ENCODE measurements at regions not wholly inside any gene's neighbourhood (a gene's known extent, or its start where the extent isn't known, plus 50 kb on each side); places are given as distances from the start of the nearest gene placed in this dataset.

GRCh38 chr4:166174717-166175490 lies 301.9 kb downstream of the TLL1 start:
- TF ChIP-seq CTCF (IDR thresholded peaks at IDR 0.05) (no peak), POLR2A (IDR thresholded peaks at IDR 0.05) (no peak)
- intact Hi-C loops (cut with DNase I; ENCODE audit: low total_unique reads), result no loop called here
- WGBS, 2 donors, result 79 to 91% methylated on average over 4 of the region's 4 CpGs
- no peak overlapping the region for H3K4me3 ChIP-seq
- H3K9me3 ChIP-seq, result no peaks in the 10 kb centered on the region
- H3K27me3 ChIP-seq, result no peaks in the 10 kb centered on the region
- no peaks in the 10 kb centered on the region for H3K4me1 ChIP-seq
- H3K36me3 ChIP-seq (ENCODE audit: low read depth, missing control alignments), result no peaks in the 10 kb centered on the region
- DNase-seq, result no peak
- H3K27ac ChIP-seq, result no peak overlapping the region

GRCh38 chr4:166182145-166182544 lies 309.1 kb downstream of the TLL1 start:
- no peaks in the 10 kb centered on the region for H3K36me3 ChIP-seq (ENCODE audit: low read depth, missing control alignments)
- no peaks in the 10 kb centered on the region for H3K27me3 ChIP-seq
- no peak overlapping the region for H3K4me3 ChIP-seq
- H3K9me3 ChIP-seq, result no peaks in the 10 kb centered on the region
- no peak overlapping the region for H3K27ac ChIP-seq
- TF ChIP-seq CTCF (IDR thresholded peaks at IDR 0.05) (no peak), POLR2A (IDR thresholded peaks at IDR 0.05) (no peak)
- no peaks in the 10 kb centered on the region for H3K4me1 ChIP-seq
- intact Hi-C loops (cut with DNase I; ENCODE audit: low total_unique reads), result no loop called here
- DNase-seq, result no peak
- 82 to 87% methylated on average over 2 of the region's 2 CpGs for WGBS, 2 donors

- DNase-seq, result no peak
- Histone ChIP-seq H3K9me3 (no peaks in the 10 kb centered on the region), H3K4me1 (no peaks in the 10 kb centered on the region), H3K27ac (no peak overlapping the region), H3K4me3 (no peak overlapping the region), H3K27me3 (no peaks in the 10 kb centered on the region), H3K36me3 (ENCODE audit: low read depth, missing control alignments) (no peaks in the 10 kb centered on the region)
- TF ChIP-seq CTCF (IDR thresholded peaks at IDR 0.05) (no peak), POLR2A (IDR thresholded peaks at IDR 0.05) (no peak)
- intact Hi-C loops (cut with DNase I; ENCODE audit: low total_unique reads), result no loop called here
Observed at GRCh38 chr4:166195101-166195500, 322.1 kb downstream of the TLL1 start.

- no peaks in the 10 kb centered on the region for H3K4me1 ChIP-seq
- H3K36me3 ChIP-seq (ENCODE audit: low read depth, missing control alignments), result no peaks in the 10 kb centered on the region
- H3K4me3 ChIP-seq, result no peak overlapping the region
- H3K27ac ChIP-seq, result no peak overlapping the region
- intact Hi-C loops (cut with DNase I; ENCODE audit: low total_unique reads), result no loop called here
- DNase-seq, result no peak
- no peaks in the 10 kb centered on the region for H3K9me3 ChIP-seq
- TF ChIP-seq CTCF (IDR thresholded peaks at IDR 0.05), result no peak
- no peaks in the 10 kb centered on the region for H3K27me3 ChIP-seq
- 70 to 79% methylated on average over 3 of the region's 3 CpGs for WGBS, 2 donors
Observed at GRCh38 chr4:166197166-166197565, 324.1 kb downstream of the TLL1 start.

- no peak overlapping the region for H3K27ac ChIP-seq
- DNase-seq, result peak; percentile 18
- no peaks in the 10 kb centered on the region for H3K4me1 ChIP-seq
- H3K27me3 ChIP-seq, result no peaks in the 10 kb centered on the region
- H3K4me3 ChIP-seq, result peak overlapping the region; percentile 24 to 36
- no peaks in the 10 kb centered on the region for H3K9me3 ChIP-seq
- WGBS, 2 donors, result 56 to 64% methylated on average over 6 of the region's 6 CpGs
- intact Hi-C loops (cut with DNase I; ENCODE audit: low total_unique reads), result no loop called here
- TF ChIP-seq POLR2A (IDR thresholded peaks at IDR 0.05) (no peak), CTCF (IDR thresholded peaks at IDR 0.05) (no peak)
- no peaks in the 10 kb centered on the region for H3K36me3 ChIP-seq (ENCODE audit: low read depth, missing control alignments)
Observed at GRCh38 chr4:166198041-166198440, 325.0 kb downstream of the TLL1 start.

Measured in testis (tissue), 2 donors.